8988T (cell line): ENCODE measurements at regions not wholly inside any gene's neighbourhood (a gene's known extent, or its start where the extent isn't known, plus 50 kb on each side); places are given as distances from the start of the nearest gene placed in this dataset.

Source experiments
- DNase-seq: peaks from one replicate; pipeline ENCODE4 v3.0.0; 2011

DNA sequence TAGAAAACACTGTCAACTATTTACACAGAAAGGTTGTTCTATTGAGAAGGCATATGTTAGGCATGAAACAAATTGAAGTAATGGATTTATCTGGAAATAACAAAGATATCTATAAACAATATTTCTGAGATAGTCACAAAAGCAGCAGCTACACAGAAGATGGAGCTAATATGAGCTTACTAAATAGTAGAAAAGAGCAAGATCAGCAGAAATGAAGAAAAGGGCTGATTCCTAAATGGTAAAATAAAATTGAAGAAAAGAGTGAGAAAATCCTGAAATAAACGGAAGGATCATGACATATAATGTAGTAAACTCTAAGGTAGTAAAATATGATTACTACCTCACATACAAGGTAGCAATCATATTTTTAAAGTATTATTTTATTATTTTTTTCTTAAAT, 1263.9 kb downstream of the FSCB start:
- DNase-seq: no peak

DNA sequence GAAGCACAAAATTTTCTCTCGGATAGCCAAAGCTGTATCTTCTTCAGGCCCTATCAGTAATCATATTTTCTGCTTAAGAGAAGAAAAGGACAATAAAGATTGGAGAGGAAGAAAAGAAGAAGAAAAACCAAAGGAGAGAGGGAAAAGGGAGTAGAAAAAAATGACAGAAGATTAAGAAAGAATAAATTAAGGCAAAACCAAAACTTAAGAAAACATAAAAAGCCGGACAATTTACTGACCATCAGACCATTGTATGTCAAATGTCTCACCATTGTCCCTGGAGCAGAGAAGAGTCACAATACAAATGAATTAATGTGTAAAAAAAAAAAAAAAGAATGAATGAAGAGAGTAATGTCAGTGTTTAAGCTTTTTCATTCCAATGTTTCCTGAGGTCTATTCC, 1274.8 kb downstream of the FSCB start:
- no peak for DNase-seq

DNA sequence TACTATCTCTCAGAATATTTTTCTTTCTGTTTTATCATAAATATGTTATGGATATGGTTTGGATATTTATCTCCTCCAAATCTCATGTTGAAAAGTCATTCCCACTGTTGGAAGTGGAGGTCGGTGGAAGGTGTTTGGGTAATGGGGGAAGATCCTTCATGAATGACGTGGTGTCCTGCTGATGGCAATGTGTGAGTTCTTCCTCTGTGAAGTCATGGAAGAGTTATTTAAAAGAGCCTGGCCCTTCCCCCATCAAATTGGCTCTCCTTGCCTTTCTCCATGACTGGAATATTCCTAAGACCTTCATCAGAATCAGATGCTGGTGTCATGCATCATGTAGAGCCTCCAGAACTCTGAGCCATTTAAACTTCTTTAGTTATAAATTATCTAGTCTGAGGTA, 1291.6 kb downstream of the FSCB start:
- no peak for DNase-seq

DNA sequence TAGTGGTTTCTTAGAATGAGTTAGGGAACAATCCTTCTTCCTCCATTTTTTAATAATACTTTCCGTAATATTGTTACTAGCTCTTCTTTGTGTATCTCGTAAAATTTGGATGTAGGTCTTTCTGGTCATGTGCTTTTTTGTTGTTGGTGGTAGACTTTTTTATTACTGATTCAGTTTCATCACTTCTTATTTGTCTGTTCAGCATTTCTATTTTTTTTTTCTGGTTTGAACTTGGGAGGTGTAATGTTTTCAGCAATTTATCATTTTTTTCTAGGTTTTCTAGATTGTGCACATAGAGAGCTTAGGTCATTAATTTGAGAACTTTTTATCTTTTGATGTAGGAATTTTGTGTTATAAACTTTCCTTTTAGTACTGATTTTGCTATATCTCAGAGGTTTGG, 1299.9 kb downstream of the FSCB start:
- DNase-seq: no peak

DNA sequence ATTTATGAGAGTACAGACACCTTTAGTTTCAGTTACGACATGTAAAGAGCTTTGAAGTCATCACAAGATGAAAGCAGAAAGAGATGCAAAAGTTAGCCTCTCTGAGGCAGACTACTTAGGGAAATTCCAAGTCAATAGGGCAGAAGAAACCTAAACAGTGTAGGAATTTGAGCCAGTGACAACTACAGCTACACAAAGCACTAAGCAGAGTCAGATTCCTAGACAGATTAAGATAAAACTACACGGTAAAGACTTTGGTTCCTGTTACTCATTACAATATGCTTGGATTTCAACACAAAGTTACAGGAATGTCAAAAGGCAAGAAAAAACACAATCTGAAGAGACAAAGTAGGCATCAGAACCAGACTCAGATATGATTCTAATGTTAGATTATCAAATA, 1302.3 kb downstream of the FSCB start:
- no peak for DNase-seq

DNA sequence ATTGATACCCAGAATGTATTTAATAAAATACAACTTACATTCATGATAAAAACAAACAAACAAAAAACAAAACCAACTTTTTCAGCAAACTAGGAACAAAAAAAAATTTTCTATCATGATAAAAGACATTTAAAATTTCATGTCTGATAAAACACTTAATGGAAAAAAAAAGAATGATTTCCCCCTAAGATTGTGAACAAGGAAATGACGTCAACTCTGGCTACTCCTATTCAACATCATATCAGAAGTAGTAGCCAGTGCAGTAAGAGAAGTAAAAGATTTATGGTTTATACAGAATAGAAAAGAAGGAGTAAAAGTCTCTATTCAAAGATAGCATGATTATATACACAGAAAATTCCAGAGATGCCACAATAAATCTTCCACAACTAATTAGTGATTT, 1306.6 kb downstream of the FSCB start:
- no peak for DNase-seq

DNA sequence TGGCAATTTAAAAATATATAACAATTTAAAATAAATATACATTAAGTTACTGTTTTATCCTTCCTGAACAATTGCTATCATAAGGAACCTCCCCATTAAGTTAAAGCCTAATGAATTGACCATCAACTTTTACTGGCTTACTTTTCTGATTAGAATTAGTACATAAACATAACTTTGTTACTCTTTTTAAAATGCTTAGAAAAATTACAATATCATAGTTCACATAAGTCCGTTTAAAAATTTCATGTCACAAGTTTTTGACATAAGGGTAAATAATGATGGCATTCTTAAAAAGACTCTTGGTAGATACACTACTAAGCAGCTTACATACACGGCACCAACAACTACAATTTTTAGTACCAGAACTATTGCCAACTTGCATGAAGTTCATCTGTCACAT, 1308.6 kb downstream of the FSCB start:
- no peak for DNase-seq

DNA sequence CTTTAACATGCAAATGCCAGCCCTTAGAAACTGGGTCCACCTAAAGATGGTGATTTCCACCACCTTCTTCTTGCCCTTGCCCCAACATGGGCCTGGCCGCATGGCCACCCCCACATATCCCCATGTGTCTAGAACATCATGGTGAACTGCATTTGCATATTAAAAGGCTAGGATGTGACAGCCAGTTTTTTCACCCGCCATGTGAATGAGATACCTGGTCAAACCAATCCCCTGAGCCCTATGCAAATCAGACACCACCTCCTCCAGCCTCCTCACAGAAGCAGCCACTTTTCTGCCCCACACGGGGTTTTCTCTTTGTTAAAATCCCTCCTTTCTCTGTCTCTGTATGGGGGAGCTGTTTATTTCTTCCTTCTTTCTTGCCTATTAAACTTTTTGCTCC, 1322.5 kb downstream of the FSCB start:
- DNase-seq: no peak

DNA sequence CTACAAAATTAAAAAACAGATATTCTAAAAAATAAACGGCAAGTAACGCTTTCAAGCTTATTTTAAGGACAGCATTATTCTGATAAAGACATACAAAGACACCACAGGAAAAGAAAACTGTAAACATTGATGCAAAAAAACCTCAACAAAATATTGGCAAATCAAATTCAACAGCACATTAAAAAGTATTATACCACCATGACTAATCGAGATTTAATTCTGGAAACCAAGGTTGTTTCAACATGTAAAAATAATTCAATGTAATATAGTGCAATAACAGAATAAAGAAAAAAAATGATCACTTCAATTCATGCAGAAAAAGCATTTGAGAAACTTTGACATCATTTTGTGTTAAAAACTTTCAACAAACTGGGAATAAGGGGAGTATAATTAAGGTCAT, 1323.2 kb downstream of the FSCB start:
- no peak for DNase-seq

DNA sequence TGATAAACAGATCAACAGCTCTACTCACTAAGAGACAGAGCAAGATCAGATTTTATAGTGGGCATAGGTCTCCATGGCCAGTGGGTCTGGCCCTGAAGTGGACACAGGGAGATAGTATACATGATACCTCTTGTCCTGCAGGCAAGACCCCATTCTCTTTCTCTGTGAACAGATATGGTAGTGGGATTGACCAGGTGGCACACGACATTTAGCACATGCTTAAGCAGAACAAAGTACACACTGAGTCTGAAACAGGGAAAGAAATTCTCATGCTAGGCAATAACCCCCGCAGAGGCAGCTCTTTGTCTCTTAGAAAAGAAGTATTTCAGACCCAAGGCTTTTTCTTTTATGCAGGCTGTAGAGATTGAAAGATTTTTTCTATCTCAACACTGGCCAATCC, 1331.2 kb downstream of the FSCB start:
- DNase-seq: no peak

DNA sequence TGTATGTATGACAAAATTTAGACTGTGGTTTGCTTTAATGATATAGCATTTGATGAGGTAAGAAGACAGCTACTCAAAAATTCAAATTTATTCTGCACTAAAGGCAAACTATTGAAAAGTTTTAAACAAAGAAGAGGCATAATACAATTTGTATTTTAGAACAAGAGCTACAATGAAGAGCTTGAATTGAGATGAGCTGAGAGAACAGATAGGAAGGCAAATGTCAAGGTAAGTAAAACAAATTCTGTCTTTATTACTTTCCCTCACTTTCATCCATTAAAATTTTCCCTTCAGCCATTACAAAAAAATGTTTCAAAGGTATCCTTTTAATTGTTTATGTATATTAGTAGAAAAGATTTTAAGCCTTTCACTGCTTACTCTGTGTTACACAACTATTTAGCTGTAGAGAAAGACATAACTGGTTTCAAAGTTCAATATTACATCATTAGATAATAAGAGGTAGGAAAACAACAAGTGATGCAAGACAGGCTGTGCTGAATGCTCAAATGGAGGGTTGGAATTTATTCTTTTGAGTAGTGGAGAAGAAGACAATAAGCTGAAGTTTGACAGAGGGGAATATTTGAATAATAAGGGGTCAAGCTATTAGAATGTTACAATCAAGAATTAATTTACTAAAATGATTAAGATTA, 1334.1 kb downstream of the FSCB start:
- no peak for DNase-seq

DNA sequence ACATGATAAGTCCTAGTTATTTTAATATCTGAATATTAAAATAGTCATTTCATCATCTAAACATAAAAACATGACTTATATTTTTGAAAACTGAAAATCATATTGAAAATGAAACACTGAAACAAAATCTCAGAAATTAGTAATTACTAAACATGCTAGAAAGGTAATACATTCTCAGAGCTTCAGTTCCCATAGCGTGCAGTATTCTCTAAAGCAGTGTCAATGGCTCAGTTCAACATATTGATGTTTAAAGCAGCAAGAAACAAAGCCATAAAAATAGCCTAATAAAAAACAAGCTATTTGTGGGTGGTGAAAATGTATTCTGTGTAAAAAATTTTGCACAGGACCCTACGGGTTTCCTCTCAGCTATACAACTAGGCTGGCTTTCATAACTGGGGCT, 1337.4 kb downstream of the FSCB start:
- DNase-seq: no peak

DNA sequence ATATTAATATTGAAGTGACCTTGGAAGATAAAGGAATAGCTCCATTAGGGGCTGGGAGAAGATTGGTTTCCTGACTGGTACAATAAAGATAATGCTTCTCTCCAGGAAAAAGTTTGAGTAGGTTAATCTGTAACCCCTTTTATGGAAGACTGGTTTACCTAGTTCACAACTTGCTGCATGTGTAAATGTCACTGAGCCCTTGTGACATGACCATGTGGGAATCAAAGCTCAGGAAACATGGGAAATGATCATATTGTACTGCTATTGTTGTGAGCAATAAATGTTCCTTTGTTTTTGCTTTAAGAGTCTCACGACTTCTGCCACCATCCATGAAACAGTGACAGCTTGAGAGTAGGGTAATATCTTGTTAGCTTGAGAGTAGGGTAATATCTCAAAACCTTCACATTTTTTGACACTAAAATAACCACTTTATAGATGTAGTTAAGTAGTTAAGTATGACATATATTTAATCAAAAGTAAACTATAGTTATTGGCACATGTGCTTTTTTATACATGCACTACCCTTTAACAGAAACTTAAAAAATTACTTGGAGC, 1338.6 kb downstream of the FSCB start:
- no peak for DNase-seq

DNA sequence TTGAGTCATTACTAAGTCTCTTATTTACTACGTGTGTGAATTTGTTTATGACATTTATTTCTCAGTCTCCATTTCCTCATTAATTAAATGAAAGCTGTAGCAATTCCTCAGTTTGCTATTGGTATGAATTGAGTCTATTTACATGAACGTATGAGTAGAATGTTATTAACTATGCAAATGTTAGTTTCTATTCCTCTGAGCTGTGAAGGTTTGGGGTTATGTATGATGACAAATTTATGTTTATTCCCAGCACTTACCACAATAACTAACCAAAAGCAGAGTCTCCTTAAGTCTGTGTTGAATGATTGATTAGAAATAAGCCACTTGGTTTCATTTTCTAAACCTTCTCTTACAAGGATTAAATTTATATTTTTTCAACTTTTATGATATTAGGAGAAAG, 1340.9 kb downstream of the FSCB start:
- DNase-seq: no peak

DNA sequence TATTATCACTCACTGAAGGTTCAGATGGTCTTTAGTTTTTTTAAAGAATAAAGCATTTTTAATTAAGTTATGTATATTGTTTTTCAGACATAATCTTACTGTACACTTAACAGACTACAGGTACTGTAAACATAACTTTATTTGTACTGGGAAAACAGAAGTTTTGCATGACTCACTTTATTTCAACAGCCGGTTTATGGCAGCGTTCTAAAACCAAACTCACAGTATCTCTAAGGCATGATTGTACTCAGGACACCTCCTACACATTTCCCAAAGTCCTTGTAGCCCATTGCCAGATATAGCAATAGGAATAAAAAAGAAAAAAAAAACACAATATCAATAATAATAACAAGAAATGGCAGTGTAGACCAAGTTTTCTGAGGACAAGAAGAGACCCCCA, 1341.4 kb downstream of the FSCB start:
- DNase-seq: no peak

DNA sequence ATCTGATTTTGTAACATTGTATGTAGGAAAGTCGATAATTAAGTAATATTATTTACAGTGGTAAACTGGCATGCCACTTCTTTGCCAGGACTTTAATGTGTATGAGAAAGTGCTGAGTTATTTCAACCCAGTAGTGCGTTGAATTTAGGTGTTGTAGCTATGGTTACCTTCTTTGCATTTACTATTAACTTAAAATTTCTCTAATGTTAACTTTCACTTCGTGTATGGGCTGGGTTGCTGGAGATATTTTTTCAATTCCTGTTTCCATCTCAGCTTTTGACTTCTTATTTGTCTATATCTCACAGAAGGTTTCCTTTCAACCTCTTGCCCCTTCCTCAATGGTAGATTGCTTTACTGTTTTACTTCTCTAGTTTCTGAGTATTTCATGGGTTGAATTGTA, 1345.6 kb downstream of the FSCB start:
- DNase-seq: no peak

DNA sequence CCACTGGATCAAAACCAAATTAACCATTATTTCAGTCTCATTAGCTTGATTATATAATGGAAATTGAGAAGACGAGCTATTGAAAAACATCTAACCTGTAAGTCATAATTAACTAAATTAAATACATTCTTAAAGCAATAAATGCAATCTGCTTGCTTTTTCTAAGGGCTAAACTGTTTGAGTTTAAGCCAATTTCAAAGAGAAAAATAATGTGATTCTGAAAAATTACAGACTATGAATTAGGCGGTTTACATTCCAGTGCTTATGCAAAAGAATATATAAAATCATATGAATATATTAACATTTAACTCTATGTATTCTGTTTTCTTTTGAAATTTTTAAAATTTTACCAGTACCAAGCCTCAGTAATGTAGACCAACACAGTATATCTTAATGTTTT, 1349.4 kb downstream of the FSCB start:
- no peak for DNase-seq

DNA sequence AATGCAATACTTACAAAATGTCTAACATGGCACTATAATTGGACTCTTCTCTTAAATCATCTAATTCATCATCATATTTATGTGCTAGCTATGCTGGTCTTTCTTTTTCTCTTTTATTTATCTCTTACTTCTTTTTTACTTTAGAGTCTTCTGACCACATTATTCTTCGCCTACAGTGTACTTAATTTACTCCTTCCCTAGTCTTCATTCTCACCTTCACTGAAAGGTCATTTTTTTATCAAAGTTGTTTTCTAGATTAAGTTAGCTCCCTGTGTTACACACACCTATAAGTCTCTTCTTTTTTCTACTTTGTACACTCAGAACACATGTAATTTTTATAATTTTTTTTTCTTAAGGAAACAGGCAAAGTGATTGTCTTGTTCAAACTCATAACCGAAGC, 1351.2 kb downstream of the FSCB start:
- no peak for DNase-seq

DNA sequence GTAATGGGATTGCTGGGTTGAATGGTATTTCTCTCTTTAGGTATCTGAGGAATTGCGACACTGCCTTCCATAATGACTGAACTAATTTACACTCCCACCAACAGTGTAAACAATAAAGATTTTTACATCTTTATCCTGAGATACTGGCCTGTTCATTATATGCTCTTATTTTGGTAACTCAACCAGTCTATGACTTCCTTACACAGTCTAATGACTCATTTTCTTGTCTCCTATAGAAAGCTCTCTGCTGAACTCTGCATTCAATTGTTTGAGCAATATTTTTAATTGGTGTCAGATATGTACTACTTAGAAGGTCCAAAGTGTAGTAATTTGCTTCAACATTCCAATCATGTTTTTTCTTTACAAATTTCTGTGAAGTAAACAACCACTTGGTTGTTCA, 1351.8 kb downstream of the FSCB start:
- DNase-seq: no peak

DNA sequence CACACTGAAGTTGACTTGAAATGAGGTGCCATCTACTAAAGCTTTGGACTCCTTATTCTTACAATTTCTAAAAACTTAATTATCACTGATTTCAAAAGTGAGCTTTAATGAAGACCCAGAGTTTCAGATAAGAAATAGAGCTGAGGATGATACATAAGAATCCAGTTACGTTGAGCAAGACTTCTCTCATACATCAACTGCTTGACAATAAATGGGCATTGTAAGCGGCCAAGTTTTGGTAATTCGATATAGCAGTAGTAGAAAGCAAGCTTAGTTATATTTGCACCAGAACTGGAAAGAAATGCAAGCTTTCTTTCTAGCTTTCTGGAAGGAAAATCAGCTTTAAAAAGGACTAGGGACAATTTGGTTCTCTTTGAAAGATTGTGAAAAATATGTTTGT, 1359.6 kb downstream of the FSCB start:
- no peak for DNase-seq

DNA sequence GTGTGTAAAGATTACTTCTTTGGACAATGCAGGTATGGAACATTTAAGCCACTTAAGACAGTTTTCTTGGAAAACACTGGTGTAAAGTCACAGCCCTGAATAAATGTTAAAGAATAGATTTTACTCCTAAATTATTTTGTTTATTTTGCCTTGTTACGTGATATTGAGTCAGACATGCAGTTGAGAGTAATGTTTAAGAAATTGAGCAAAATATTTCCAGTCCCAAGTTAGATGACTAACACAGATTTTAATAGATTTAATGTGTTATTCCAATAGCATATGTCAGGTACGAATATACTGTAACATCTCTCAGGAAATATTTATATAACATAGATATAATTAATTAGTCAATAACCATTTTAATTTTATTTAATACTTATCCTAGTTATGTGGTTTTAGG, 1361.7 kb downstream of the FSCB start:
- DNase-seq: no peak

DNA sequence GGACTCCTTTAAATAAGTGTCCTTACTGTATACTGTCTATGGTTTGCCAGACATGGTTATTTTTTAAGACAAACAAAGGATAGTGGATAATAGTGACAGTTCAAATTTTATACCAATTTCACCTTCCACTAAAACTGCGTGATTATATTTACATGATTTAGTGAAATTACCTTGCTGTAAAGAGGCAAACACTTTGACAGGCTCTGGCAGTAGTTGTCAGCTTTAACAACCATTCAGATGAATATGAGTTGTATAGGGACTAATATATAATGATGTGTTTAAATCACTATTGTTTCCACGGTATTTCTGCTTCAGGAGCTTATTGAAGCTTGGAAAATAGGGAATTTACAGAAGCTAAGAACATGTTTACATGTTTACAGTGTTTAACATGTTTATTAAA, 1364.0 kb downstream of the FSCB start:
- DNase-seq: no peak

DNA sequence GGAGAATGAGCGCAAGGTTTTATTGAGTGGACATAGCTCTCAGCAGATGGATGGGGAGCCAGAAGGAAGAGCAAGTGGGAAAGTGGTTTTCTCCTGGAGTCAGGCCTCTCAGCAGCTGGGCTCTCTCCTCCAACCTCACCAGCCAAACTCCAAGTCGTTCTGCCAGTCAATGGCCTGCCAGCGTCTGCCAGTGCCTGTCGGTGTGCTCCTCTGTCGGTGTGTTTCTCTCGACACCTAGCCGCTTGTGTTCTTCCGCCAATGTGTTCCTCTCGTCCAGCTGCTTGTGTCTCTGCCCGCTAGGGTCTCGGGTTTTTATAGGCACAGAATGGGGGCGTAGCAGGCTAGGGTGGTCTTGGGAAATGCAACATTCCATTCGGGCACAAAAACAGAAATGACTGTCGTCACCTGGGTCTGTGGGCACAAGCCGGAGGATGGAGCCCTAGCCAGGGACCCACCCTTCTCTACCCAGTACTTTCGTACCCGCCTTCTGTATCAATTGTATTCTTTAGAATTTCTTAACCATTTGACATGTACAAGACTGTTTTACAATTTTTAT, 1365.4 kb downstream of the FSCB start:
- no peak for DNase-seq

DNA sequence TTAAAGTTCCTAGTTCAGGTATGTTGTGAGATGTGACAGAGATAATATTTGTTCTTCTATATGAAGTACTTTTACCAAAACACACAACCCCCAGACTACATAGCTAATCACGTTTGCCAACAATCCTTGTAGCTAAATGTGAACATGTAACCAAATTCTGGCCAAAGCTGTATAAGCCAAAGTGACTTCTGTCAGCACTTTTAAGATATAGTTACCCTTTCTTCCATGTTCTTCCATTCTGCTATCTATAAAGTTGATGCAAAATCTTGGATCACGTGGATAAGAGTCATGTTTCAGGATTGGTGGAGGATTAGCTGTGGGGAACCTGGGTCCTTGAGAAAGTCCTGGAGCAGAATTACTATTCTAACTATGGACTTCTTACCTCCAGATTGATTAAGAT, 1366.6 kb downstream of the FSCB start:
- no peak for DNase-seq

DNA sequence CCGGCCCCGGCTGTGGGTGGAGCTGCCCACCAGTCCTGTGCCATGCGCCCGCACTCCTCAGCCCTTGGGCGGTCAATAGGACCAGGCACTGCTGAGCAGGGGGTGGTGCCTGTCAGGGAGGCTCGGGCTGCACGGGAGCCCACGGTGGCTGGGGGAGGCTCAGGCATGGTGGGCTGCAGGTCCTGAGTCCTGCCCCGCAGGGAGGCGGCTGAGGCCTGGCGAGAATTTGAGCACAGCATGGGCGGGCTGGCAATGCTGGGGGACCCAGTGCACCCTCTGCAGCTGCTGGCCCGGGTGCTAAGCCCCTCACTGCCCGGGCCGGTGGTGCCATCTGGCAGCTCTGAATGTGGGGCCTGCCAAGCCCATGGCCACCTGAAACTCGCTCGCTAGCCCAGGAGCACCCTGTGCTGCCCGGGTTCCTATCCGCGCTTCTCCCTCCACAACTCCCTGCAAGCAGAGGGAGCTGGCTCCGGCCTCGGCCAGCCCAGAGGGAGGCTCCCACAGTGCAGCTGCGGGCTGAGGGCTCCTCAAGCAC, 1371.1 kb downstream of the FSCB start:
- DNase-seq: no peak
